Skeletal muscle tissue (tissue), 3 donors: ENCODE measurements at regions not wholly inside any gene's neighbourhood (a gene's known extent, or its start where the extent isn't known, plus 50 kb on each side); places are given as distances from the start of the nearest gene placed in this dataset.

Experiments
- H3K27ac ChIP-seq: one replicate; pipeline ENCODE4 v1.7.0; 2013; ENCODE audit warnings: mild to moderate bottlenecking, low read depth, low read length, inconsistent platforms
- H3K27me3 ChIP-seq, 3 donors: one replicate each; pipeline ENCODE4 v1.7.0; 2013; ENCODE audit warnings: low read length in 3 of 3; ENCODE audit not compliant: control insufficient read depth in 3 of 3, insufficient read depth in 3 of 3
- H3K36me3 ChIP-seq, 3 donors: one replicate each; pipeline ENCODE4 v1.7.0; 2013; ENCODE audit warnings: low read length in 3 of 3; ENCODE audit not compliant: control insufficient read depth in 3 of 3, insufficient read depth in 3 of 3
- H3K4me1 ChIP-seq, 3 donors: one replicate each; pipeline ENCODE4 v1.7.0; 2013; ENCODE audit warnings: low read length in 3 of 3, mild to moderate bottlenecking in 3 of 3; ENCODE audit not compliant: control insufficient read depth in 3 of 3, insufficient read depth in 3 of 3
- H3K4me3 ChIP-seq, 3 donors: one replicate each; pipeline ENCODE4 v1.7.0; 2013; ENCODE audit warnings: low read length in 3 of 3
- H3K9ac ChIP-seq, 3 donors: one replicate each; pipeline ENCODE4 v1.7.0; 2013; ENCODE audit warnings: low read length in 3 of 3, mild to moderate bottlenecking in 3 of 3, moderate library complexity in 2 of 3, low read depth in 1 of 3
- H3K9me3 ChIP-seq, 3 donors: one replicate each; pipeline ENCODE4 v1.7.0; 2013; ENCODE audit warnings: low read length in 3 of 3; ENCODE audit not compliant: control insufficient read depth in 3 of 3
- donor health status: Osteomylitis.

- Histone ChIP-seq H3K4me1 (no peaks in the 10 kb centered on the region), H3K4me3 (no peak overlapping the region), H3K9ac (no peak overlapping the region), H3K36me3 (no peaks in the 10 kb centered on the region), H3K27ac (no peak overlapping the region), H3K27me3 (no peaks in the 10 kb centered on the region), H3K9me3 (no peaks in the 10 kb centered on the region)
These were observed 2098.3 kb downstream of the TP53TG3F start for GRCh38 chr16:35557731-35558130.

GRCh38 chr16:35559911-35560636 lies 2100.7 kb downstream of the TP53TG3F start:
- Histone ChIP-seq H3K9me3 (no peaks in the 10 kb centered on the region), H3K9ac (no peak overlapping the region), H3K36me3 (no peaks in the 10 kb centered on the region), H3K4me1 (no peaks in the 10 kb centered on the region), H3K4me3 (no peak overlapping the region), H3K27me3 (no peaks in the 10 kb centered on the region), H3K27ac (no peak overlapping the region)

GRCh38 chr16:35560637-35560984 lies 2101.2 kb downstream of the TP53TG3F start:
- no peaks in the 10 kb centered on the region for H3K9me3 ChIP-seq
- H3K4me1 ChIP-seq, result no peaks in the 10 kb centered on the region
- no peaks in the 10 kb centered on the region for H3K27me3 ChIP-seq
- no peaks in the 10 kb centered on the region for H3K36me3 ChIP-seq
- no peak overlapping the region for H3K27ac ChIP-seq
- H3K9ac ChIP-seq, result no peak overlapping the region
- H3K4me3 ChIP-seq, result no peak overlapping the region

GRCh38 chr16:35561346-35561745 lies 2101.9 kb downstream of the TP53TG3F start:
- H3K9ac ChIP-seq, result no peak overlapping the region
- no peaks in the 10 kb centered on the region for H3K4me1 ChIP-seq
- H3K9me3 ChIP-seq, result no peaks in the 10 kb centered on the region
- no peaks in the 10 kb centered on the region for H3K36me3 ChIP-seq
- H3K27me3 ChIP-seq, result no peaks in the 10 kb centered on the region
- no peak overlapping the region for H3K27ac ChIP-seq
- H3K4me3 ChIP-seq, result no peak overlapping the region

GRCh38 chr16:35562471-35562870 lies 2103.1 kb downstream of the TP53TG3F start:
- no peaks in the 10 kb centered on the region for H3K36me3 ChIP-seq
- H3K4me1 ChIP-seq, result no peaks in the 10 kb centered on the region
- no peak overlapping the region for H3K4me3 ChIP-seq
- no peaks in the 10 kb centered on the region for H3K27me3 ChIP-seq
- no peaks in the 10 kb centered on the region for H3K9me3 ChIP-seq
- no peak overlapping the region for H3K27ac ChIP-seq
- no peak overlapping the region for H3K9ac ChIP-seq

- H3K36me3 ChIP-seq, result no peaks in the 10 kb centered on the region
- H3K27me3 ChIP-seq, result no peaks in the 10 kb centered on the region
- H3K9me3 ChIP-seq, result peaks cover 0 to 1% (median 0%) of the 10 kb centered on the region in 3 donors
- H3K4me1 ChIP-seq, result no peaks in the 10 kb centered on the region
- no peak overlapping the region for H3K9ac ChIP-seq
- no peak overlapping the region for H3K4me3 ChIP-seq
- H3K27ac ChIP-seq, result no peak overlapping the region
These were observed 2103.5 kb downstream of the TP53TG3F start for GRCh38 chr16:35562919-35563318.

- no peak overlapping the region for H3K27ac ChIP-seq
- no peaks in the 10 kb centered on the region for H3K4me1 ChIP-seq
- H3K9ac ChIP-seq, result no peak overlapping the region
- no peak overlapping the region for H3K4me3 ChIP-seq
- peaks cover 0 to 2% (median 0%) of the 10 kb centered on the region in 3 donors for H3K9me3 ChIP-seq
- no peaks in the 10 kb centered on the region for H3K36me3 ChIP-seq
- no peaks in the 10 kb centered on the region for H3K27me3 ChIP-seq
These were observed 2104.7 kb downstream of the TP53TG3F start for GRCh38 chr16:35564148-35564547.

- Histone ChIP-seq H3K4me1 (no peaks in the 10 kb centered on the region), H3K9ac (no peak overlapping the region), H3K27ac (no peak overlapping the region), H3K4me3 (no peak overlapping the region), H3K27me3 (no peaks in the 10 kb centered on the region), H3K36me3 (no peaks in the 10 kb centered on the region), H3K9me3 (peaks cover 0 to 2% (median 1%) of the 10 kb centered on the region in 3 donors)
These were observed 2105.5 kb downstream of the TP53TG3F start for GRCh38 chr16:35564889-35565288.

GRCh38 chr16:35565626-35566025 lies 2106.2 kb downstream of the TP53TG3F start:
- Histone ChIP-seq H3K4me3 (no peak overlapping the region), H3K27me3 (no peaks in the 10 kb centered on the region), H3K9me3 (peaks cover 0 to 2% (median 2%) of the 10 kb centered on the region in 3 donors), H3K36me3 (no peaks in the 10 kb centered on the region), H3K9ac (no peak overlapping the region), H3K4me1 (no peaks in the 10 kb centered on the region), H3K27ac (no peak overlapping the region)

GRCh38 chr16:35569413-35569812 lies 2110.0 kb downstream of the TP53TG3F start:
- H3K9ac ChIP-seq, result no peak overlapping the region
- H3K27me3 ChIP-seq, result no peaks in the 10 kb centered on the region
- H3K27ac ChIP-seq, result no peak overlapping the region
- H3K4me3 ChIP-seq, result no peak overlapping the region
- H3K4me1 ChIP-seq, result no peaks in the 10 kb centered on the region
- peaks cover 0 to 5% (median 4%) of the 10 kb centered on the region in 3 donors for H3K9me3 ChIP-seq
- no peaks in the 10 kb centered on the region for H3K36me3 ChIP-seq
